Tibial artery (tissue), 4 donors: ENCODE measurements at regions not wholly inside any gene's neighbourhood (a gene's known extent, or its start where the extent isn't known, plus 50 kb on each side); places are given as distances from the start of the nearest gene placed in this dataset.

Source experiments
- DNase-seq, 2 donors: peaks; one replicate each; pipeline ENCODE4 v3.0.0-alpha.2; 2019
- H3K27ac ChIP-seq, 2 donors: fragments of 200-600 bp; sonication (generic) in 1 of 2; 1 replicate in 1 of 2; 2 replicates in 1 of 2; pipeline ENCODE4 v1.5.1; 2018 to 2019; ENCODE audit warnings: mild to moderate bottlenecking in 1 of 2
- H3K27me3 ChIP-seq, 2 donors: fragments of 200-600 bp; sonication (generic) in 1 of 2; one replicate each; pipeline versions ENCODE4 v1.5.1 to v1.6.0; 2016 to 2019
- H3K36me3 ChIP-seq, 3 donors: fragments of 200-600 bp; sonication (generic) in 2 of 3; one replicate each; pipeline ENCODE4 v1.5.1; 2016 to 2019; ENCODE audit warnings: mild to moderate bottlenecking in 2 of 3
- H3K4me1 ChIP-seq, 4 donors: fragments of 200-600 bp; sonication (generic) in 2 of 4; 1 replicate in 3 of 4; 2 replicates in 1 of 4; pipeline ENCODE4 v1.5.1; 2016 to 2019
- H3K4me3 ChIP-seq, 2 donors: fragments of 200-600 bp; sonication (generic) in 1 of 2; 1 replicate in 1 of 2; 2 replicates in 1 of 2; pipeline ENCODE4 v1.5.1; 2018 to 2019; ENCODE audit warnings: mild to moderate bottlenecking in 2 of 2
- H3K9me3 ChIP-seq, 3 donors: fragments of 200-600 bp; sonication (generic) in 1 of 3; one replicate each; pipeline ENCODE4 v1.5.1; 2016 to 2019
- CTCF ChIP-seq, 2 experiments: fragments of 200-600 bp in 1 of 2; fragments of 450-650 bp in 1 of 2; IDR thresholded peaks; one replicate each; pipeline ENCODE4 v1.5.1; 2017 to 2019; ENCODE audit warnings: antibody characterized with exemption in 2 of 2, mild to moderate bottlenecking in 1 of 2, moderate library complexity in 1 of 2
- intact Hi-C: fragments of 100-400 bp; cut with DNase I; formaldehyde crosslinking; loops from one replicate; pipeline ENCODE4 v1.15.0; 2023; ENCODE audit warnings: low total_unique reads

- no peaks in the 10 kb centered on the region for H3K36me3 ChIP-seq
- H3K9me3 ChIP-seq: no peaks in the 10 kb centered on the region
- H3K27ac ChIP-seq: no peak overlapping the region
- intact Hi-C loops: no loop called here
- TF ChIP-seq CTCF (IDR thresholded peaks at IDR 0.05): no peak
- no peaks in the 10 kb centered on the region for H3K4me1 ChIP-seq
- no peaks in the 10 kb centered on the region for H3K27me3 ChIP-seq
- DNase-seq: no peak
- no peak overlapping the region for H3K4me3 ChIP-seq
Observed at GRCh38 chr4:32140636-32141035, 1420.5 kb downstream of the PCDH7 start.

GRCh38 chr4:32142075-32142474 is 1421.9 kb downstream of the PCDH7 start:
- intact Hi-C loops: no loop called here
- Histone ChIP-seq H3K27ac (no peak overlapping the region), H3K4me1 (no peaks in the 10 kb centered on the region), H3K9me3 (no peaks in the 10 kb centered on the region), H3K27me3 (no peaks in the 10 kb centered on the region), H3K36me3 (no peaks in the 10 kb centered on the region), H3K4me3 (no peak overlapping the region)
- no peak for TF ChIP-seq CTCF (IDR thresholded peaks at IDR 0.05)
- DNase-seq: no peak

GRCh38 chr4:32145987-32146386 is 1425.8 kb downstream of the PCDH7 start:
- DNase-seq: no peak

GRCh38 chr4:32147446-32148085 is 1427.4 kb downstream of the PCDH7 start:
- no peaks in the 10 kb centered on the region for H3K4me1 ChIP-seq
- H3K27me3 ChIP-seq: no peaks in the 10 kb centered on the region
- no peaks in the 10 kb centered on the region for H3K9me3 ChIP-seq
- intact Hi-C loops: no loop called here
- H3K4me3 ChIP-seq: no peak overlapping the region
- no peak for TF ChIP-seq CTCF (IDR thresholded peaks at IDR 0.05)
- no peaks in the 10 kb centered on the region for H3K36me3 ChIP-seq
- H3K27ac ChIP-seq: no peak overlapping the region
- no peak for DNase-seq

More at GRCh38 chr4:32145987-32146386, 1425.8 kb downstream of the PCDH7 start:
- H3K9me3 ChIP-seq: no peaks in the 10 kb centered on the region
- H3K4me3 ChIP-seq: no peak overlapping the region
- H3K4me1 ChIP-seq: no peaks in the 10 kb centered on the region
- no peak overlapping the region for H3K27ac ChIP-seq
- no peak for TF ChIP-seq CTCF (IDR thresholded peaks at IDR 0.05)
- no peaks in the 10 kb centered on the region for H3K36me3 ChIP-seq
- H3K27me3 ChIP-seq: no peaks in the 10 kb centered on the region
- intact Hi-C loops: no loop called here

- DNase-seq: no peak
- no peak for TF ChIP-seq CTCF (IDR thresholded peaks at IDR 0.05)
- no peak overlapping the region for H3K27ac ChIP-seq
Observed at GRCh38 chr4:32148111-32148666, 1428.0 kb downstream of the PCDH7 start.

More at GRCh38 chr4:32148111-32148666, 1428.0 kb downstream of the PCDH7 start:
- Histone ChIP-seq H3K36me3 (no peaks in the 10 kb centered on the region), H3K4me1 (no peaks in the 10 kb centered on the region), H3K9me3 (no peaks in the 10 kb centered on the region), H3K27me3 (no peaks in the 10 kb centered on the region), H3K4me3 (no peak overlapping the region)
- intact Hi-C loops: no loop called here
